Activated CD4-positive, alpha-beta T cell treated with anti-CD3 and anti-CD28 coated beads, Interleukin-2, amount 50 U/mL, for 48 hours (primary cell): ENCODE measurements at regions not wholly inside any gene's neighbourhood (a gene's known extent, or its start where the extent isn't known, plus 50 kb on each side); places are given as distances from the start of the nearest gene placed in this dataset.
"Not testable (repeated sequence)": the region's sequence is repeated elsewhere in the genome, so short reads cannot be mapped to it uniquely, and the experiment has no call there.

ENCODE experiments used
- DNase-seq, 2 experiments: peaks; one replicate each; pipeline ENCODE4 v3.0.0-alpha.2; 2020

GRCh38 chr7:114812570-114812969 lies 109.3 kb upstream of the MDFIC start:
- no peak for DNase-seq

GRCh38 chr7:114813624-114814023 lies 108.3 kb upstream of the MDFIC start:
- DNase-seq, result no peak

- DNase-seq, result not testable (repeated sequence)
Observed at GRCh38 chr7:114817036-114817435, 104.9 kb upstream of the MDFIC start.

GRCh38 chr7:114818501-114818900 lies 103.4 kb upstream of the MDFIC start:
- no peak for DNase-seq

- no peak for DNase-seq
Observed at GRCh38 chr7:114819616-114820362, 102.1 kb upstream of the MDFIC start.

- no peak for DNase-seq
Observed at GRCh38 chr7:114821030-114821900, 100.6 kb upstream of the MDFIC start.

GRCh38 chr7:114822131-114822530 lies 99.8 kb upstream of the MDFIC start:
- DNase-seq, result no peak

- DNase-seq, result no peak
Observed at GRCh38 chr7:114822844-114823243, 99.0 kb upstream of the MDFIC start.

GRCh38 chr7:114823290-114823689 lies 98.6 kb upstream of the MDFIC start:
- no peak for DNase-seq

- peak; percentile 55 to 72 for DNase-seq
Observed at GRCh38 chr7:114825423-114825951, 96.4 kb upstream of the MDFIC start.

GRCh38 chr7:114830952-114831351 lies 90.9 kb upstream of the MDFIC start:
- no peak for DNase-seq

GRCh38 chr7:114832906-114833595 lies 88.8 kb upstream of the MDFIC start:
- DNase-seq, result no peak

GRCh38 chr7:114835303-114835702 lies 86.6 kb upstream of the MDFIC start:
- DNase-seq, result no peak

- no peak for DNase-seq
Observed at GRCh38 chr7:114835861-114836260, 86.0 kb upstream of the MDFIC start.

- no peak for DNase-seq
Observed at GRCh38 chr7:114842551-114843065, 79.3 kb upstream of the MDFIC start.

- no peak for DNase-seq
Observed at GRCh38 chr7:114843102-114843501, 78.8 kb upstream of the MDFIC start.

GRCh38 chr7:114851406-114852061 lies 70.4 kb upstream of the MDFIC start:
- no peak for DNase-seq

GRCh38 chr7:114852293-114852692 lies 69.6 kb upstream of the MDFIC start:
- no peak for DNase-seq

GRCh38 chr7:114853189-114853588 lies 68.7 kb upstream of the MDFIC start:
- no peak for DNase-seq

GRCh38 chr7:114854369-114854768 lies 67.5 kb upstream of the MDFIC start:
- no peak for DNase-seq

GRCh38 chr7:114856625-114857024 lies 65.3 kb upstream of the MDFIC start:
- DNase-seq, result no peak

GRCh38 chr7:114857605-114858004 lies 64.3 kb upstream of the MDFIC start:
- DNase-seq, result no peak
